NAMALWA (cell line): ENCODE measurements at regions not wholly inside any gene's neighbourhood (a gene's known extent, or its start where the extent isn't known, plus 50 kb on each side); places are given as distances from the start of the nearest gene placed in this dataset.

ENCODE experiments used
- DNase-seq: peaks from one replicate; pipeline ENCODE4 v3.0.0-alpha.2; 2015; ENCODE audit warnings: low spot score

- DNase-seq: no peak
Observed at GRCh38 chr3:94990952-94991705, 928.3 kb downstream of the NSUN3 start.

GRCh38 chr3:94996743-94997142, 933.9 kb downstream of the NSUN3 start:
- no peak for DNase-seq

GRCh38 chr3:95002438-95003046, 939.7 kb downstream of the NSUN3 start:
- DNase-seq: no peak

- no peak for DNase-seq
Observed at GRCh38 chr3:95028688-95029087, 965.8 kb downstream of the NSUN3 start.

- no peak for DNase-seq
Observed at GRCh38 chr3:95029644-95030043, 966.8 kb downstream of the NSUN3 start.

GRCh38 chr3:95036526-95037021, 973.7 kb downstream of the NSUN3 start:
- no peak for DNase-seq

- DNase-seq: no peak
Observed at GRCh38 chr3:95037097-95037496, 974.2 kb downstream of the NSUN3 start.

- DNase-seq: no peak
Observed at GRCh38 chr3:95037927-95038326, 975.1 kb downstream of the NSUN3 start.

- DNase-seq: no peak
Observed at GRCh38 chr3:95044101-95044500, 981.2 kb downstream of the NSUN3 start.

- DNase-seq: no peak
Observed at GRCh38 chr3:95048564-95048963, 985.7 kb downstream of the NSUN3 start.

- DNase-seq: no peak
Observed at GRCh38 chr3:95049841-95050240, 987.0 kb downstream of the NSUN3 start.

- no peak for DNase-seq
Observed at GRCh38 chr3:95055288-95055687, 992.4 kb downstream of the NSUN3 start.

- DNase-seq: no peak
Observed at GRCh38 chr3:95082191-95082590, 1019.3 kb downstream of the NSUN3 start.

GRCh38 chr3:95084738-95085137, 1021.9 kb downstream of the NSUN3 start:
- no peak for DNase-seq

GRCh38 chr3:95088464-95088863, 1025.6 kb downstream of the NSUN3 start:
- no peak for DNase-seq

GRCh38 chr3:95097493-95097892, 1034.6 kb downstream of the NSUN3 start:
- DNase-seq: peak; percentile 12

GRCh38 chr3:95120921-95121320, 1058.1 kb downstream of the NSUN3 start:
- DNase-seq: no peak

- no peak for DNase-seq
Observed at GRCh38 chr3:95123104-95123503, 1060.2 kb downstream of the NSUN3 start.

GRCh38 chr3:95134693-95135413, 1072.0 kb downstream of the NSUN3 start:
- no peak for DNase-seq

- DNase-seq: no peak
Observed at GRCh38 chr3:95148107-95148506, 1085.2 kb downstream of the NSUN3 start.

- DNase-seq: no peak
Observed at GRCh38 chr3:95151590-95151989, 1088.7 kb downstream of the NSUN3 start.

GRCh38 chr3:95154766-95155165, 1091.9 kb downstream of the NSUN3 start:
- DNase-seq: no peak

- no peak for DNase-seq
Observed at GRCh38 chr3:95162794-95163193, 1099.9 kb downstream of the NSUN3 start.
